Liver (tissue), 8 donors: ENCODE measurements at regions not wholly inside any gene's neighbourhood (a gene's known extent, or its start where the extent isn't known, plus 50 kb on each side); places are given as distances from the start of the nearest gene placed in this dataset.

Experiments used
- DNase-seq: peaks from one replicate; pipeline ENCODE4 v3.0.0-alpha.2; 2017; ENCODE audit warnings: low spot score
- H3K27ac ChIP-seq, 2 donors: one replicate each; pipeline ENCODE4 v1.7.0; 2013; ENCODE audit warnings: inconsistent platforms in 2 of 2, low read length in 2 of 2, control low read depth in 1 of 2, low read depth in 1 of 2, mild to moderate bottlenecking in 1 of 2
- H3K27me3 ChIP-seq, 4 donors: one replicate each; pipeline versions ENCODE4 v1.6.1 to v1.7.0; 2013; ENCODE audit warnings: low read length in 3 of 4, inconsistent platforms in 1 of 4, mild to moderate bottlenecking in 1 of 4, moderate library complexity in 1 of 4; ENCODE audit not compliant: control insufficient read depth in 4 of 4, insufficient read depth in 4 of 4
- H3K36me3 ChIP-seq, 4 donors: one replicate each; pipeline versions ENCODE4 v1.6.1 to v1.7.0; 2013; ENCODE audit warnings: low read length in 3 of 4, mild to moderate bottlenecking in 3 of 4, low read depth in 1 of 4, moderate library complexity in 1 of 4; ENCODE audit not compliant: control insufficient read depth in 4 of 4, insufficient read depth in 3 of 4
- H3K4me1 ChIP-seq, 4 donors: one replicate each; pipeline versions ENCODE4 v1.6.1 to v1.7.0; 2013; ENCODE audit warnings: low read length in 3 of 4, mild to moderate bottlenecking in 3 of 4, moderate library complexity in 1 of 4; ENCODE audit not compliant: control insufficient read depth in 4 of 4, insufficient read depth in 4 of 4
- H3K4me3 ChIP-seq, 3 donors: one replicate each; pipeline versions ENCODE4 v1.6.1 to v1.7.0; 2013; ENCODE audit warnings: low read length in 3 of 3, control low read depth in 1 of 3, low read depth in 1 of 3, mild to moderate bottlenecking in 1 of 3
- H3K9ac ChIP-seq, 2 donors: one replicate each; pipeline ENCODE4 v1.7.0; 2013; ENCODE audit warnings: low read length in 2 of 2, mild to moderate bottlenecking in 2 of 2, moderate library complexity in 2 of 2, control low read depth in 1 of 2, low read depth in 1 of 2
- H3K9me3 ChIP-seq, 4 donors: one replicate each; pipeline versions ENCODE4 v1.6.1 to v1.7.0; 2013; ENCODE audit warnings: low read length in 3 of 4; ENCODE audit not compliant: control insufficient read depth in 4 of 4
- ATF3 ChIP-seq: IDR thresholded peaks from 2 replicates; pipeline ENCODE4 v1.6.1; 2016; ENCODE audit warnings: antibody characterized with exemption
- CTCF ChIP-seq: fragments of 150-350 bp; IDR thresholded peaks from 2 replicates; pipeline ENCODE4 v1.5.1; 2017; ENCODE audit warnings: improper control_type of control experiment, low read depth, low read length; ENCODE audit not compliant: missing input control
- EGR1 ChIP-seq, 2 donors: IDR thresholded peaks; 2 replicates each; pipeline ENCODE4 v1.6.1; 2016 to 2018; ENCODE audit warnings: antibody characterized with exemption in 2 of 2, low read depth in 2 of 2
- FOXA1 ChIP-seq: IDR thresholded peaks from 2 replicates; pipeline ENCODE4 v1.6.1; 2016; ENCODE audit warnings: antibody characterized with exemption
- FOXA2 ChIP-seq: IDR thresholded peaks from 2 replicates; pipeline ENCODE4 v1.6.1; 2016; ENCODE audit warnings: antibody characterized with exemption
- GABPA ChIP-seq, 2 donors: IDR thresholded peaks in 1 of 2; conservative IDR thresholded peaks in 1 of 2; 2 replicates each; pipeline ENCODE4 v1.6.1; 2016; ENCODE audit warnings: antibody characterized with exemption in 2 of 2, mild to moderate bottlenecking in 1 of 2, moderate library complexity in 1 of 2
- HNF4A ChIP-seq, 2 donors: conservative IDR thresholded peaks; 2 replicates each; pipeline ENCODE4 v1.6.1; 2016; ENCODE audit warnings: antibody characterized with exemption in 2 of 2, mild to moderate bottlenecking in 2 of 2
- HNF4G ChIP-seq: IDR thresholded peaks from 2 replicates; pipeline ENCODE4 v1.6.1; 2016; ENCODE audit warnings: antibody characterized with exemption
- JUND ChIP-seq, 2 donors: IDR thresholded peaks; 2 replicates each; pipeline ENCODE4 v1.6.1; 2016; ENCODE audit warnings: antibody characterized with exemption in 2 of 2
- MAX ChIP-seq: IDR thresholded peaks from 2 replicates; pipeline ENCODE4 v1.6.1; 2016; ENCODE audit warnings: antibody characterized with exemption
- NR2F2 ChIP-seq: IDR thresholded peaks from 2 replicates; pipeline ENCODE4 v1.6.1; 2016; ENCODE audit warnings: antibody characterized with exemption
- RAD21 ChIP-seq, 2 donors: IDR thresholded peaks; 2 replicates each; pipeline ENCODE4 v1.6.1; 2016; ENCODE audit warnings: antibody characterized with exemption in 2 of 2, mild to moderate bottlenecking in 2 of 2
- REST ChIP-seq: IDR thresholded peaks from 2 replicates; pipeline ENCODE4 v1.6.1; 2016; ENCODE audit warnings: antibody characterized with exemption, mild to moderate bottlenecking
- RXRA ChIP-seq, 2 donors: IDR thresholded peaks; 2 replicates each; pipeline ENCODE4 v1.6.1; 2017 to 2018; ENCODE audit warnings: antibody characterized with exemption in 2 of 2, mild to moderate bottlenecking in 1 of 2
- SP1 ChIP-seq: IDR thresholded peaks from 2 replicates; pipeline ENCODE4 v1.6.1; 2018; ENCODE audit warnings: antibody characterized with exemption, mild to moderate bottlenecking
- TAF1 ChIP-seq: conservative IDR thresholded peaks from 2 replicates; pipeline ENCODE4 v1.6.1; 2016; ENCODE audit warnings: antibody characterized with exemption, mild to moderate bottlenecking
- YY1 ChIP-seq: IDR thresholded peaks from 2 replicates; pipeline ENCODE4 v1.6.1; 2016; ENCODE audit warnings: antibody characterized with exemption, mild to moderate bottlenecking
- ZBTB33 ChIP-seq: IDR thresholded peaks from 2 replicates; pipeline ENCODE4 v1.6.1; 2016; ENCODE audit warnings: antibody characterized with exemption
- WGBS: extraction: QIAGEN DNeasy Blood & Tissue Kit; methylation state at CpG from one replicate; pipeline ENCODE4 v1.1.7; 2013; 5-methylcytosine and 5-hydroxymethylcytosine counted together
- donor health status: healthy.
- donor health status: healthy.
- donor health status: healthy.
- donor health status: healthy.
- donor health status: healthy.

GRCh38 chr18:72605376-72605775 is 61.2 kb upstream of the CBLN2 start:
- Histone ChIP-seq H3K27ac (no peak overlapping the region), H3K9ac (no peak overlapping the region), H3K36me3 (no peaks in the 10 kb centered on the region), H3K4me3 (no peak overlapping the region), H3K9me3 (no peaks in the 10 kb centered on the region), H3K4me1 (no peaks in the 10 kb centered on the region), H3K27me3 (no peaks in the 10 kb centered on the region)
- TF ChIP-seq RXRA (IDR thresholded peaks at IDR 0.05) (no peak), FOXA1 (no peak), SP1 (no peak), MAX (no peak), YY1 (no peak), EGR1 (IDR thresholded peaks at IDR 0.05; ENCODE audit: low read depth in 2 of 2) (no peak)
- no peak for DNase-seq
- WGBS: 87% methylated on average over 1 of the region's 1 CpG

GRCh38 chr18:72601944-72602343 is 57.8 kb upstream of the CBLN2 start:
- no peaks in the 10 kb centered on the region for H3K36me3 ChIP-seq
- H3K27ac ChIP-seq: no peak overlapping the region
- H3K4me1 ChIP-seq: no peaks in the 10 kb centered on the region
- no peaks in the 10 kb centered on the region for H3K27me3 ChIP-seq
- WGBS: 71% methylated on average over 6 of the region's 6 CpGs
- TF ChIP-seq FOXA2 (no peak), HNF4G (no peak), RAD21 (IDR thresholded peaks at IDR 0.05) (no peak), HNF4A (conservative IDR thresholded peaks at IDR 0.05) (no peak)
- no peak for DNase-seq
- H3K4me3 ChIP-seq: no peak overlapping the region
- H3K9me3 ChIP-seq: peaks cover 0 to 4% (median 0%) of the 10 kb centered on the region in 4 donors
- no peak overlapping the region for H3K9ac ChIP-seq

- Histone ChIP-seq H3K36me3 (no peaks in the 10 kb centered on the region), H3K27me3 (no peaks in the 10 kb centered on the region), H3K9me3 (peaks cover 0 to 4% (median 0%) of the 10 kb centered on the region in 4 donors), H3K27ac (no peak overlapping the region), H3K4me3 (no peak overlapping the region), H3K9ac (no peak overlapping the region), H3K4me1 (no peaks in the 10 kb centered on the region)
- DNase-seq: no peak
- 70% methylated on average over 10 of the region's 10 CpGs for WGBS
- TF ChIP-seq FOXA1: no peak
- TF ChIP-seq NR2F2: no peak
- no peak for TF ChIP-seq ATF3
- TF ChIP-seq RXRA (IDR thresholded peaks at IDR 0.05): no peak
- TF ChIP-seq TAF1: no peak
- TF ChIP-seq MAX: no peak
- TF ChIP-seq FOXA2: no peak
- TF ChIP-seq EGR1 (IDR thresholded peaks at IDR 0.05; ENCODE audit: low read depth in 2 of 2): no peak
- TF ChIP-seq REST: no peak
- no peak for TF ChIP-seq ZBTB33
- TF ChIP-seq CTCF: no peak
- TF ChIP-seq GABPA (IDR thresholded peaks at IDR 0.05 in 1 of 2, conservative IDR thresholded peaks at IDR 0.05 in 1 of 2): no peak
- no peak for TF ChIP-seq YY1
- TF ChIP-seq JUND (IDR thresholded peaks at IDR 0.05): no peak
- TF ChIP-seq RAD21 (IDR thresholded peaks at IDR 0.05): no peak
- TF ChIP-seq HNF4G: no peak
- no peak for TF ChIP-seq SP1
- no peak for TF ChIP-seq HNF4A (conservative IDR thresholded peaks at IDR 0.05)
Measured at GRCh38 chr18:72601481-72601880, 57.3 kb upstream of the CBLN2 start.
